HCT116 (cell line): ENCODE measurements at regions not wholly inside any gene's neighbourhood (a gene's known extent, or its start where the extent isn't known, plus 50 kb on each side); places are given as distances from the start of the nearest gene placed in this dataset.

Source experiments
- ATAC-seq: fragments of 200-7000 bp; cut with Tn5 transposase; 2 replicates; pipeline ENCODE4 v1.9.1; 2020; ENCODE audit warnings: mild to moderate bottlenecking, moderate library complexity
- BruUV-seq: library from RNA; stranded (reverse); fragments of 400-500 nt; replicated peaks from 2 replicates; lab custom pipeline; 2021; lab: Mats Ljungman, UMichigan
- CTCF ChIA-PET: fragments of 300-600 bp; sonication (Branson Sonifier 250); formaldehyde crosslinking; loops from one replicate; lab custom pipeline; 2021; ENCODE audit warnings: antibody characterized with exemption; lab: Charles Lee
- POLR2A ChIA-PET: fragments of 300-600, 350-600 bp; sonication (Branson Sonifier 250); formaldehyde crosslinking; loops from one replicate; lab custom pipeline; 2021; ENCODE audit warnings: antibody characterized with exemption; lab: Charles Lee
- RAD21 ChIA-PET, 2 experiments: fragments of 300-600 bp; sonication (Branson Sonifier 250); formaldehyde crosslinking; loops; one replicate each; lab custom pipeline; 2023; ENCODE audit warnings: low total read pairs in 2 of 2; ENCODE audit not compliant: uncharacterized antibody in 2 of 2, unreplicated experiment in 2 of 2, low non-redundant PET in 1 of 2; lab: Charles Lee
- DNase-seq: peaks from one replicate; pipeline ENCODE4 v3.0.0-alpha.2; 2010; ENCODE audit warnings: low read depth, low spot score
- H2AFZ ChIP-seq: fragments of 200-600 bp; shearing (Covaris generic), sonication (generic); 2 replicates; pipeline ENCODE4 v1.6.1; 2017; ENCODE audit warnings: low read depth, mixed run types, mixed read lengths, antibody characterized with exemption, low read length; ENCODE audit not compliant: poor library complexity, severe bottlenecking
- H3K27ac ChIP-seq: 2 replicates; pipeline ENCODE4 v1.5.1; 2012; ENCODE audit warnings: low read depth, low read length
- H3K27me3 ChIP-seq: fragments of 200-600 bp; sonication (generic); 2 replicates; pipeline ENCODE4 v1.6.1; 2016; ENCODE audit warnings: mixed run types, low read length, mixed read lengths; ENCODE audit not compliant: insufficient read depth
- H3K36me3 ChIP-seq, 2 experiments: fragments of 200-500 bp in 1 of 2; fragments of 200-600 bp in 1 of 2; sonication (Bioruptor generic) in 1 of 2; sonication (generic) in 1 of 2; 2 replicates each; pipeline versions ENCODE4 v1.5.1 to v1.6.1; 2014 to 2016; ENCODE audit warnings: low read length in 2 of 2, inconsistent platforms in 1 of 2, mixed read lengths in 1 of 2, mixed run types in 1 of 2; ENCODE audit not compliant: insufficient read depth in 2 of 2, control insufficient read depth in 1 of 2
- H3K4me1 ChIP-seq, 2 experiments: fragments of 200-600 bp in 1 of 2; sonication (generic) in 1 of 2; 2 replicates each; pipeline versions ENCODE4 v1.5.1 to v1.6.1; 2012 to 2017; ENCODE audit warnings: low read length in 2 of 2, inconsistent platforms in 1 of 2, mild to moderate bottlenecking in 1 of 2, mixed read lengths in 1 of 2, mixed run types in 1 of 2, moderate library complexity in 1 of 2; ENCODE audit not compliant: insufficient read depth in 2 of 2, control insufficient read depth in 1 of 2
- H3K4me2 ChIP-seq: fragments of 200-600 bp; sonication (generic); 2 replicates; pipeline ENCODE4 v1.6.1; 2017; ENCODE audit warnings: mixed run types, low read length, mixed read lengths
- H3K4me3 ChIP-seq, 2 experiments: fragments of 200-600 bp in 1 of 2; sonication (generic) in 1 of 2; replicated peaks in 1 of 2; 2 replicates each; pipeline ENCODE4 v1.5.1; 2011 to 2016; ENCODE audit warnings: low read length in 2 of 2, control low read depth in 1 of 2, low read depth in 1 of 2, mild to moderate bottlenecking in 1 of 2, mixed read lengths in 1 of 2, mixed run types in 1 of 2
- H3K79me2 ChIP-seq: fragments of 200-600 bp; sonication (generic); 2 replicates; pipeline ENCODE4 v1.6.1; 2017; ENCODE audit warnings: mild to moderate bottlenecking, mixed run types, low read length, moderate library complexity, mixed read lengths; ENCODE audit not compliant: insufficient read depth
- H3K9ac ChIP-seq: fragments of 200-600 bp; sonication (generic); 2 replicates; pipeline ENCODE4 v1.6.1; 2016; ENCODE audit warnings: low read length, mixed read lengths
- H3K9me2 ChIP-seq: fragments of 200-600 bp; sonication (generic), shearing (Covaris generic); 2 replicates; pipeline ENCODE4 v1.6.1; 2017; ENCODE audit warnings: mixed run types, mild to moderate bottlenecking, moderate library complexity; ENCODE audit not compliant: insufficient read depth
- H3K9me3 ChIP-seq, 2 experiments: fragments of 200-500 bp in 1 of 2; fragments of 200-600 bp in 1 of 2; sonication (Bioruptor generic) in 1 of 2; sonication (generic) in 1 of 2; 2 replicates each; pipeline ENCODE4 v1.6.1; 2014 to 2017; ENCODE audit warnings: low read length in 2 of 2, mixed read lengths in 2 of 2, inconsistent platforms in 1 of 2, low read depth in 1 of 2, mild to moderate bottlenecking in 1 of 2, mixed run types in 1 of 2, moderate library complexity in 1 of 2; ENCODE audit not compliant: control insufficient read depth in 1 of 2, insufficient read depth in 1 of 2
- H4K20me1 ChIP-seq: fragments of 200-600 bp; sonication (generic), shearing (Covaris generic); 2 replicates; pipeline ENCODE4 v1.6.1; 2017; ENCODE audit warnings: mixed run types, mild to moderate bottlenecking, moderate library complexity; ENCODE audit not compliant: insufficient read depth
- ATF3 ChIP-seq: IDR thresholded peaks from 2 replicates; pipeline ENCODE4 v1.6.1; 2012
- CBX3 ChIP-seq: IDR thresholded peaks from 2 replicates; pipeline ENCODE4 v1.6.1; 2012; ENCODE audit warnings: low read depth
- CEBPB ChIP-seq: IDR thresholded peaks from 2 replicates; pipeline ENCODE4 v1.6.1; 2012; ENCODE audit warnings: low read depth
- CTCF ChIP-seq, 3 experiments: fragments of 200-600 bp in 1 of 3; sonication (generic) in 1 of 3; IDR thresholded peaks in 2 of 3; conservative IDR thresholded peaks in 1 of 3; 2 replicates each; pipeline ENCODE4 v1.5.1; 2012 to 2017; ENCODE audit warnings: low read depth in 2 of 3, low read length in 2 of 3, antibody characterized with exemption in 1 of 3, borderline replicate concordance in 1 of 3, control low read depth in 1 of 3, mild to moderate bottlenecking in 1 of 3, mixed read lengths in 1 of 3, mixed run types in 1 of 3, moderate library complexity in 1 of 3; ENCODE audit not compliant: insufficient read depth in 1 of 3
- EGR1 ChIP-seq: IDR thresholded peaks from 2 replicates; pipeline ENCODE4 v1.6.1; 2012; ENCODE audit warnings: low read depth
- EZH2 ChIP-seq: fragments of 200-600 bp; sonication (generic); IDR thresholded peaks from 2 replicates; pipeline ENCODE4 v1.6.1; 2017; ENCODE audit warnings: antibody characterized with exemption, mixed run types
- EZH2phosphoT487 ChIP-seq: fragments of 200-600 bp; IDR thresholded peaks from 2 replicates; pipeline ENCODE4 v1.6.1; 2018; ENCODE audit warnings: antibody characterized with exemption, borderline replicate concordance
- FOSL1 ChIP-seq: IDR thresholded peaks from 2 replicates; pipeline ENCODE4 v1.6.1; 2012; ENCODE audit warnings: low read depth
- JUND ChIP-seq: IDR thresholded peaks from 2 replicates; pipeline ENCODE4 v1.6.1; 2012
- MAX ChIP-seq: IDR thresholded peaks from 2 replicates; pipeline ENCODE4 v1.6.1; 2012
- POLR2A ChIP-seq: IDR thresholded peaks from 2 replicates; pipeline ENCODE4 v1.7.0; 2011; ENCODE audit warnings: borderline replicate concordance; ENCODE audit not compliant: insufficient read depth, insufficient read length; ENCODE audit errors: extremely low read depth
- POLR2AphosphoS5 ChIP-seq: IDR thresholded peaks from 2 replicates; pipeline ENCODE4 v1.6.1; 2011; ENCODE audit warnings: mild to moderate bottlenecking, low read depth, low read length, moderate library complexity
- RAD21 ChIP-seq: IDR thresholded peaks from 2 replicates; pipeline ENCODE4 v1.6.1; 2012; ENCODE audit warnings: low read depth, mild to moderate bottlenecking
- REST ChIP-seq: IDR thresholded peaks from 2 replicates; pipeline ENCODE4 v1.6.1; 2012; ENCODE audit warnings: low read depth
- SIN3A ChIP-seq: IDR thresholded peaks from 2 replicates; pipeline ENCODE4 v1.6.1; 2012; ENCODE audit warnings: low read depth
- SP1 ChIP-seq: IDR thresholded peaks from 2 replicates; pipeline ENCODE4 v1.6.1; 2012; ENCODE audit warnings: low read depth
- SRF ChIP-seq: IDR thresholded peaks from 2 replicates; pipeline ENCODE4 v1.6.1; 2012; ENCODE audit warnings: low read depth
- TCF7L2 ChIP-seq: IDR thresholded peaks from 2 replicates; pipeline ENCODE4 v1.7.0; 2011; ENCODE audit warnings: borderline replicate concordance, inconsistent platforms; ENCODE audit not compliant: insufficient read depth, insufficient read length; ENCODE audit errors: extremely low read depth
- ZBTB33 ChIP-seq: IDR thresholded peaks from 2 replicates; pipeline ENCODE4 v1.6.1; 2011; ENCODE audit warnings: mild to moderate bottlenecking, low read length, moderate library complexity; ENCODE audit not compliant: insufficient replicate concordance; ENCODE audit errors: extremely low read depth
- ZNF274 ChIP-seq: fragments of 200-500 bp; sonication (Bioruptor generic); IDR thresholded peaks from 2 replicates; pipeline ENCODE4 v1.6.1; 2014; ENCODE audit warnings: mild to moderate bottlenecking, low read depth, low read length, inconsistent platforms
- intact Hi-C: fragments of 100-400 bp; cut with micrococcal nuclease; formaldehyde crosslinking; loops from 2 replicates; pipeline ENCODE4 v1.10.0; 2022

GRCh38 chr20:43835944-43836508, 78.6 kb upstream of the TOX2 start:
- ATAC-seq (no peak), DNase-seq (no peak)
- Histone ChIP-seq H4K20me1 (no peaks in the 10 kb centered on the region), H3K79me2 (no peaks in the 10 kb centered on the region), H3K9me2 (no peaks in the 10 kb centered on the region), H3K4me3 (no peak overlapping the region), H3K27ac (no peak overlapping the region), H3K36me3 (no peaks in the 10 kb centered on the region), H3K4me1 (no peaks in the 10 kb centered on the region), H2AFZ (no peak overlapping the region), H3K27me3 (no peaks in the 10 kb centered on the region), H3K9ac (no peak overlapping the region), H3K4me2 (no peak overlapping the region), H3K9me3 (no peaks in the 10 kb centered on the region)
- intact Hi-C loops = no loop called here
- TF ChIP-seq FOSL1 = no peak
- no peak for TF ChIP-seq CBX3
- no peak for TF ChIP-seq POLR2AphosphoS5
- no peak for TF ChIP-seq ZNF274
- no peak for TF ChIP-seq RAD21
- no peak for TF ChIP-seq SRF
- TF ChIP-seq ZBTB33 = no peak
- no peak for TF ChIP-seq JUND
- no peak for TF ChIP-seq CTCF (IDR thresholded peaks at IDR 0.05 in 2 of 3, conservative IDR thresholded peaks at IDR 0.05 in 1 of 3; ENCODE audit: borderline replicate concordance in 1 of 3, insufficient read depth in 1 of 3, low read depth in 2 of 3, low read length in 2 of 3)
- TF ChIP-seq SIN3A = no peak
- no peak for TF ChIP-seq MAX
- no peak for TF ChIP-seq SP1
- TF ChIP-seq CEBPB = no peak
- TF ChIP-seq EGR1 = no peak
- no peak for TF ChIP-seq EZH2phosphoT487
- no peak for TF ChIP-seq EZH2
- TF ChIP-seq POLR2A = no peak
- TF ChIP-seq TCF7L2 = no peak
- no peak for TF ChIP-seq ATF3
- TF ChIP-seq REST = no peak
- CTCF ChIA-PET = no interaction called here
- RAD21 ChIA-PET = no interaction called here
- no TSS peak for BruUV-seq
- POLR2A ChIA-PET = no interaction called here
